ENCODE measurements at regions not wholly inside any gene's neighbourhood (a gene's known extent, or its start where the extent isn't known, plus 50 kb on each side); places are given as distances from the start of the nearest gene placed in this dataset.

DNA sequence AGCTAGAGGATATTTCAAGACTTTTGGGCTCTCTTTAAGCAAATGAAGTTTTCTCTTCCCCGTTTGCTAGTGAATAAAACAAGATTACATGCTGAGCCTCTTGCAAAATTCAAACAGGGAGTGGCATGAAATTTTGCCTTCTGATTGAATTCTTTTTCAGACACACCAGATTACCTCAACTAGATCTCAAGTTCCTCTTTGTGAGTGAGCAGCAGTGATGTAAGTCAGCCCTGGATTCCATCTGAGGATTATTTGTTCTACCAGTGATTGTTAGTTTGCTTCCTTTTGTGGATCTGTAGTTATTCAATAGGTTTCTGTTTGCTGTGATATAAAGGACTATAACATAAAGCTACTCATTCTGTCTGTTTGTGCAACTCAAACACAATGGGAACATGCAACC, 407.7 kb downstream of the LMO7 start:
- no peak for DNase-seq (ENCODE audit: extremely low read depth, low read depth)

GRCh38 chr13:76038920-76039716, 403.0 kb downstream of the LMO7 start:
- no peak overlapping the region for H3K4me3 ChIP-seq (replicated peaks; ENCODE audit: low read depth, low read length)
- TF ChIP-seq CTCF (IDR thresholded peaks at IDR 0.05; ENCODE audit: low read depth, low read length, missing control alignments) = no peak
- DNase-seq (ENCODE audit: extremely low read depth, low read depth) = no peak

More for the DNA sequence above, 407.7 kb downstream of the LMO7 start:
- H3K4me3 ChIP-seq (replicated peaks; ENCODE audit: low read depth, low read length) = no peak overlapping the region
- no peak for TF ChIP-seq CTCF (IDR thresholded peaks at IDR 0.05; ENCODE audit: low read depth, low read length, missing control alignments)

- DNase-seq (ENCODE audit: extremely low read depth, low read depth) = no peak
- no peak overlapping the region for H3K4me3 ChIP-seq (replicated peaks; ENCODE audit: low read depth, low read length)
- TF ChIP-seq CTCF (IDR thresholded peaks at IDR 0.05; ENCODE audit: low read depth, low read length, missing control alignments) = no peak
Measured at GRCh38 chr13:76036176-76036575, 400.0 kb downstream of the LMO7 start.

GRCh38 chr13:76035711-76036110, 399.6 kb downstream of the LMO7 start:
- no peak for TF ChIP-seq CTCF (IDR thresholded peaks at IDR 0.05; ENCODE audit: low read depth, low read length, missing control alignments)
- H3K4me3 ChIP-seq (replicated peaks; ENCODE audit: low read depth, low read length) = no peak overlapping the region
- DNase-seq (ENCODE audit: extremely low read depth, low read depth) = no peak

- TF ChIP-seq CTCF (IDR thresholded peaks at IDR 0.05; ENCODE audit: low read depth, low read length, missing control alignments) = no peak
- no peak overlapping the region for H3K4me3 ChIP-seq (replicated peaks; ENCODE audit: low read depth, low read length)
- DNase-seq (ENCODE audit: extremely low read depth, low read depth) = no peak
Measured at GRCh38 chr13:76029706-76030105, 393.6 kb downstream of the LMO7 start.

- no peak overlapping the region for H3K4me3 ChIP-seq (replicated peaks; ENCODE audit: low read depth, low read length)
- TF ChIP-seq CTCF (IDR thresholded peaks at IDR 0.05; ENCODE audit: low read depth, low read length, missing control alignments) = no peak
- no peak for DNase-seq (ENCODE audit: extremely low read depth, low read depth)
Measured at GRCh38 chr13:76029088-76029487, 393.0 kb downstream of the LMO7 start.

DNA sequence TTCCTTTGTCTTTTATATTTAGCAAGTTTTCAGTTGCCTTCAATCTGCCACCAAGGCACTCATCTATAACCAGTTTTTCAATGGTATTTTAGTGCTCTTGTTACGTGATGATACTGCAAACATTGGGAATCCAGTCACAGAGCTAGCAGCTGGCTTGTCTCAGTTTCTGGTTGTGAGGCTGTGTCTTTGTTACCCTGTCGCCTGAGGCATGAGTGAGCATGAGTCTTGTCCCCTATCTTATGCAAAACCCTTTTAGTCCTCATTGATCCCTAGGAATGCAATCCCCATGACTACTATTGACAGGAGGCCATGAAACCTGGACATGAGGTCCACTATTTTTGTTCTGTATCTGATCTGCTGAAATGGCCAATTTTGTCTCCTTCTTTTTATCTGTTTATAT, 391.0 kb downstream of the LMO7 start:
- no peak for DNase-seq (ENCODE audit: extremely low read depth, low read depth)
- no peak for TF ChIP-seq CTCF (IDR thresholded peaks at IDR 0.05; ENCODE audit: low read depth, low read length, missing control alignments)
- no peak overlapping the region for H3K4me3 ChIP-seq (replicated peaks; ENCODE audit: low read depth, low read length)
